NB4 (cell line): ENCODE measurements at regions not wholly inside any gene's neighbourhood (a gene's known extent, or its start where the extent isn't known, plus 50 kb on each side); places are given as distances from the start of the nearest gene placed in this dataset.

ENCODE experiments used
- CTCF ChIP-seq: IDR thresholded peaks from one replicate; pipeline ENCODE4 v1.5.1; 2012; ENCODE audit warnings: low read depth, low read length
- MAX ChIP-seq: IDR thresholded peaks from 2 replicates; pipeline ENCODE4 v1.6.1; 2011; ENCODE audit warnings: low read depth, low read length
- MYC ChIP-seq: IDR thresholded peaks from 2 replicates; pipeline ENCODE4 v1.6.1; 2011; ENCODE audit warnings: low read depth, low read length
- POLR2A ChIP-seq: IDR thresholded peaks from 2 replicates; pipeline ENCODE4 v1.6.1; 2011; ENCODE audit warnings: mild to moderate bottlenecking; ENCODE audit not compliant: insufficient read length; ENCODE audit errors: extremely low read depth

- TF ChIP-seq CTCF (no peak), POLR2A (no peak), MAX (no peak), MYC (no peak)
These were observed 158.0 kb downstream of the PALM2AKAP2 start for GRCh38 chr9:109937861-109938453.
